ENCODE measurements at regions not wholly inside any gene's neighbourhood (a gene's known extent, or its start where the extent isn't known, plus 50 kb on each side); places are given as distances from the start of the nearest gene placed in this dataset.

GRCh38 chr12:94788298-94788697 lies 137.9 kb upstream of the TMCC3 start:
- Histone ChIP-seq H3K9me3 (no peaks in the 10 kb centered on the region), H3K4me1 (ENCODE audit: low read depth) (no peaks in the 10 kb centered on the region), H3K4me3 (no peak overlapping the region), H3K36me3 (ENCODE audit: low read depth) (no peaks in the 10 kb centered on the region)
- DNase-seq: no peak
- intact Hi-C loops (cut with DNase I, micrococcal nuclease): no loop called here
- no peak for TF ChIP-seq CTCF (IDR thresholded peaks at IDR 0.05)
- ATAC-seq: no peak

GRCh38 chr12:94786906-94787305 lies 136.5 kb upstream of the TMCC3 start:
- no peak for DNase-seq
- intact Hi-C loops (cut with DNase I, micrococcal nuclease): no loop called here
- no peaks in the 10 kb centered on the region for H3K9me3 ChIP-seq
- no peak for TF ChIP-seq CTCF (IDR thresholded peaks at IDR 0.05)
- H3K36me3 ChIP-seq (ENCODE audit: low read depth): no peaks in the 10 kb centered on the region
- ATAC-seq: no peak
- H3K4me3 ChIP-seq: no peak overlapping the region
- H3K4me1 ChIP-seq (ENCODE audit: low read depth): no peaks in the 10 kb centered on the region

GRCh38 chr12:94783862-94784261 lies 133.5 kb upstream of the TMCC3 start:
- DNase-seq: no peak
- no peak for TF ChIP-seq CTCF (IDR thresholded peaks at IDR 0.05)
- intact Hi-C loops (cut with DNase I, micrococcal nuclease): no loop called here
- H3K9me3 ChIP-seq: no peaks in the 10 kb centered on the region
- no peaks in the 10 kb centered on the region for H3K36me3 ChIP-seq (ENCODE audit: low read depth)
- no peak for ATAC-seq
- H3K4me3 ChIP-seq: no peak overlapping the region
- no peaks in the 10 kb centered on the region for H3K4me1 ChIP-seq (ENCODE audit: low read depth)

GRCh38 chr12:94783343-94783742 lies 133.0 kb upstream of the TMCC3 start:
- Histone ChIP-seq H3K4me3 (no peak overlapping the region), H3K9me3 (no peaks in the 10 kb centered on the region), H3K4me1 (ENCODE audit: low read depth) (no peaks in the 10 kb centered on the region), H3K36me3 (ENCODE audit: low read depth) (no peaks in the 10 kb centered on the region)
- intact Hi-C loops (cut with DNase I, micrococcal nuclease): no loop called here
- no peak for DNase-seq
- no peak for ATAC-seq
- TF ChIP-seq CTCF (IDR thresholded peaks at IDR 0.05): no peak

GRCh38 chr12:94781835-94782234 lies 131.5 kb upstream of the TMCC3 start:
- no peaks in the 10 kb centered on the region for H3K9me3 ChIP-seq
- no peaks in the 10 kb centered on the region for H3K36me3 ChIP-seq (ENCODE audit: low read depth)
- ATAC-seq (no peak), DNase-seq (no peak)
- intact Hi-C loops (cut with DNase I, micrococcal nuclease): no loop called here
- TF ChIP-seq CTCF (IDR thresholded peaks at IDR 0.05): no peak
- H3K4me3 ChIP-seq: no peak overlapping the region
- no peaks in the 10 kb centered on the region for H3K4me1 ChIP-seq (ENCODE audit: low read depth)

GRCh38 chr12:94779485-94779884 lies 129.1 kb upstream of the TMCC3 start:
- no peak for ATAC-seq
- DNase-seq: no peak
- intact Hi-C loops (cut with DNase I, micrococcal nuclease): no loop called here
- Histone ChIP-seq H3K36me3 (ENCODE audit: low read depth) (no peaks in the 10 kb centered on the region), H3K9me3 (no peaks in the 10 kb centered on the region), H3K4me3 (no peak overlapping the region), H3K4me1 (ENCODE audit: low read depth) (no peaks in the 10 kb centered on the region)
- no peak for TF ChIP-seq CTCF (IDR thresholded peaks at IDR 0.05)
